ENCODE measurements at regions not wholly inside any gene's neighbourhood (a gene's known extent, or its start where the extent isn't known, plus 50 kb on each side); places are given as distances from the start of the nearest gene placed in this dataset.
"Not testable (repeated sequence)": the region's sequence is repeated elsewhere in the genome, so short reads cannot be mapped to it uniquely, and the experiment has no call there.

DNA sequence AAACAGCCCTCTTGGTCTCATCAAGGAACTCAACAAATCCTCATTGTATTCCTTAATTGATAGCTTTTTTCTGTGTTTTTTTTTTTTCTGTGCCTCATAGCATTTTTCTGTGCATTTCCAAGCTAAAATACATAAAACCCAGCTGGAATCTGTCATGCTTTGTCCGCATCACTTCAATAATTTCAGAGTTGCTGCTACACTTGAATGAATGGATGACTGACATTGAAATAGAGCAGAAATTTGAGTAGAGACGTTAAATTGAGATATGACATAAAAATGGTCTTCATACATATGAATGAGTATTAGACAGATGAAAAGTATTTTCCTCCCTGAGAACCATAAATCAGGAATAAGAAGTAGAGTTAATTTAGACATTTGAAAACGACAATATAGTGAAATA is 593.2 kb downstream of the TMA16 start:
- no peak overlapping the region for H3K4me3 ChIP-seq (ENCODE audit: low read depth, low read length)
- TF ChIP-seq, protein P1, sequence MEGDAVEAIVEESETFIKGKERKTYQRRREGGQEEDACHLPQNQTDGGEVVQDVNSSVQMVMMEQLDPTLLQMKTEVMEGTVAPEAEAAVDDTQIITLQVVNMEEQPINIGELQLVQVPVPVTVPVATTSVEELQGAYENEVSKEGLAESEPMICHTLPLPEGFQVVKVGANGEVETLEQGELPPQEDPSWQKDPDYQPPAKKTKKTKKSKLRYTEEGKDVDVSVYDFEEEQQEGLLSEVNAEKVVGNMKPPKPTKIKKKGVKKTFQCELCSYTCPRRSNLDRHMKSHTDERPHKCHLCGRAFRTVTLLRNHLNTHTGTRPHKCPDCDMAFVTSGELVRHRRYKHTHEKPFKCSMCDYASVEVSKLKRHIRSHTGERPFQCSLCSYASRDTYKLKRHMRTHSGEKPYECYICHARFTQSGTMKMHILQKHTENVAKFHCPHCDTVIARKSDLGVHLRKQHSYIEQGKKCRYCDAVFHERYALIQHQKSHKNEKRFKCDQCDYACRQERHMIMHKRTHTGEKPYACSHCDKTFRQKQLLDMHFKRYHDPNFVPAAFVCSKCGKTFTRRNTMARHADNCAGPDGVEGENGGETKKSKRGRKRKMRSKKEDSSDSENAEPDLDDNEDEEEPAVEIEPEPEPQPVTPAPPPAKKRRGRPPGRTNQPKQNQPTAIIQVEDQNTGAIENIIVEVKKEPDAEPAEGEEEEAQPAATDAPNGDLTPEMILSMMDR (IDR thresholded peaks at IDR 0.05; ENCODE audit: low read depth, low read length, missing control alignments): no peak
- in situ Hi-C loops (cut with HindIII; ENCODE audit: low pct_ligation_motif_present, low sequenced_read_pairs): no loop called here
- no peak overlapping the region for H3K27ac ChIP-seq
- H3K27me3 ChIP-seq (replicated peaks): no peaks in the 10 kb centered on the region
- no peak for DNase-seq
- H3K36me3 ChIP-seq (replicated peaks): no peaks in the 10 kb centered on the region

DNA sequence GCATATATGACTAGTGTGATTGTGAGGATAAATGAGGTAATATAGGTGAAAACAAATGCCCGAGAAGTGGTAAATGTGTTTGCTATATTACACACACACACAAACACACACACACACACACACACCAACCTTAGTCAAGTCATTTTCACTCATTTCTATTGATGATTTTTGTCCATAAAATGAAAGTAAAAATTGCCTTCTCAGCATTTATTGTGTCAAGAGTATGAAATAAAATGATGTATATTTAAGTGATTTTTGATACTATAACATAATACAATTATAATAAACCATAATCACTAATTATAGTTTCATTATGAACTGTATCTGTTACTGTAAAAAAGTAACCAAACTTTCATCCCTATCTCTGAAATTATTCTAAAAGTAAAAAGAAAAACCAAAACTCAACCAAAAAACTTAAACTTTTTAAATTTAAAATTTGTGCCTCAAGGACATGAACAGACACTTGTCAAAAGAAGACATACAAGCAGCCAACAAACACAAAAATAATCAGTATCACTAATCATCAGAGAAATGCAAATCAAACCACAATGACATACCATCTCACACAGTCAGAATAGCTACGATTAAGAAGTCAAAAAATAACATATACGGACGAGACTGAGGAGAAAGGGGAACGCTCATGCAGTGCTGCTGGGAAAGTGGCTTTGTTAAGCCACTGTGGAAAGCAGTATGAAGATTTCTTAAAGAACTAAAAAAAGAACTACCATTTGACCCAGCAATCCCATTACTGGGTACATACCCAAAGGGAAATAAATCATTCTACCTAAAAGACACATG is 601.0 kb downstream of the TMA16 start:
- in situ Hi-C loops (cut with HindIII; ENCODE audit: low pct_ligation_motif_present, low sequenced_read_pairs): no loop called here
- DNase-seq: peak; percentile 22
- TF ChIP-seq, protein P1 (IDR thresholded peaks at IDR 0.05; ENCODE audit: low read depth, low read length, missing control alignments): no peak
- no peak overlapping the region for H3K4me3 ChIP-seq (ENCODE audit: low read depth, low read length)
- no peaks in the 10 kb centered on the region for H3K36me3 ChIP-seq (replicated peaks)
- H3K27ac ChIP-seq: no peak overlapping the region
- H3K27me3 ChIP-seq (replicated peaks): no peaks in the 10 kb centered on the region

DNA sequence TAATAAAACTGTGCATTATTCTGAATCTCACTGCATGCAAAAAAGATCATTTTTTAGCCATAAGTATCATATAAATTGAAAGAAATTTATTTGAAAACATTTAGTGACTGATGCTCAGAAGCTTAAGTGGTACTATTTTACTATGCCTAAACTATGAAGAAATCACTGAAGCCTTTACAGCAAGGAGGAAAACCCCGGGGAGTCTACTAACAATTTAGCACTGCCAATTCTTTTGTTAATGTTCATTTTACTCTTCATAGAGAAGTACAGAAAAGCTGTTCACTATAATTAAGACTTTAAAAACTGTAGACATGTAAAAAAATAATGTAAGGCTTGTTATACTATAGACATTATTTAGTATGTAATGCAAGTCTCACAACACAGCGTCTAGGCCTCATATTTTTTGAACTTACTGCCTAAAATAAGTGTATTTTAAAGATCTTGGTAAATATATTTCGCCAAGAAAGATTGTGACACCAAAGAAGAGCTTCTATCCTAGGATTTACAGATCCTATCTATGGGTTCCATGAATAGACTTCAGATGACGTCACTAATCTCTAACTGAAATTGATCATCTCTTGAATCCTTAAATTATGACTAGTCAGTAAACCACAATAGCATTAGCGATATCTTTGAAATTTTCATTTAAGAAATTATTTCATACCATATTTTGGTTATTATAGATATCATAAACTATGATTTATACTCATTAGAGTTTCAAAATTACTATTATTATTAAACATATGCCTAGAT is 602.5 kb downstream of the TMA16 start:
- Histone ChIP-seq H3K4me3 (ENCODE audit: low read depth, low read length) (no peak overlapping the region), H3K36me3 (replicated peaks) (no peaks in the 10 kb centered on the region), H3K27me3 (replicated peaks) (no peaks in the 10 kb centered on the region), H3K27ac (no peak overlapping the region)
- in situ Hi-C loops (cut with HindIII; ENCODE audit: low pct_ligation_motif_present, low sequenced_read_pairs): no loop called here
- TF ChIP-seq, protein P1 (IDR thresholded peaks at IDR 0.05; ENCODE audit: low read depth, low read length, missing control alignments): no peak
- no peak for DNase-seq

DNA sequence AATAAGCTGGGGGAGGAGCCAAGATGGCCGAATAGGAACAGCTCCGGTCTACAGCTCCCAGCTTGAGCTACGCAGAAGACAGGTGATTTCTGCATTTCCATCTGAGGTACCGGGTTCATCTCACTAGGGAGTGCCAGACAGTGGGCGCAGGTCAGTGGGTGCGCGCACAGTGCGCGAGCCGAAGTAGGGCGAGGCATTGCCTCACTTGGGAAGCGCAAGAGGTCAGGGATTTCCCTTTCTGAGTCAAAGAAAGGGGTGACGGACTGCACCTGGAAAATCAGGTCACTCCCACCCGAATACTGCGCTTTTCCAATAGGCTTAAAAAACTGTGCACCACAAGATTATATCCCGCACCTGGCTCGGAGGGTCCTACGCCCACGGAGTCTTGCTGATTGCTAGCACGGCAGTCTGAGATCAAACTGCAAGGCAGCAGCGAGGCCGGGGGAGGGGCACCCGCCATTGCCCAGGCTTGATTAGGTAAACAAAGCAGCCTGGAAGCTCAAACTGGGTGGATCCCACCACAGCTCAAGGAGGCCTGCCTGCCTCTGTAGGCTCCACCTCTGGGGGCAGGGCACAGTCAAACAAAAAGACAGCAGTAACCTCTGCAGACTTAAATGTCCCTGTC is 606.4 kb downstream of the TMA16 start:
- H3K27ac ChIP-seq; H3K27me3 ChIP-seq (replicated peaks); H3K4me3 ChIP-seq (ENCODE audit: low read depth, low read length); DNase-seq; H3K36me3 ChIP-seq (replicated peaks); in situ Hi-C loops (cut with HindIII; ENCODE audit: low pct_ligation_motif_present, low sequenced_read_pairs): not testable (repeated sequence)

DNA sequence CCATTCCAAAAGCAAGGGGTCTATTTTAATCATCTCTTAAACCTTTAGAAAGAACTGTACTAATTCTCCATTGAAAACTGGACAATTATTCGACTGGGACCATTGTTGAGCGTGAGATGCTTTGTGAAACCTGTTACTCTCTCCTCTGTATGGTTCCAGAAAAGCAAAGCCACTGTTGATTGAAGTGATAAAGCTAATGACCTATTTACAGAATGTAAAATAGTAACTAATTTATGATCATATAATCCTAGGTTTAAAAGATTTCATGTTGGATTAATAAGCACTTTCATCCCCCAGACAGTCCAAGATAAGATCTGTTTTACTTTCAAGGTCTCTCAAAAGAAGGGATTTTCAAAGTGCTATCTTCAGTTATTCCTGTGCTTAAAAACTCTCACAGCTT is 614.5 kb downstream of the TMA16 start:
- Histone ChIP-seq H3K36me3 (replicated peaks) (no peaks in the 10 kb centered on the region), H3K27ac (no peak overlapping the region), H3K27me3 (replicated peaks) (no peaks in the 10 kb centered on the region), H3K4me3 (ENCODE audit: low read depth, low read length) (no peak overlapping the region)
- in situ Hi-C loops (cut with HindIII; ENCODE audit: low pct_ligation_motif_present, low sequenced_read_pairs): no loop called here
- DNase-seq: no peak
- TF ChIP-seq, protein P1 (IDR thresholded peaks at IDR 0.05; ENCODE audit: low read depth, low read length, missing control alignments): no peak

DNA sequence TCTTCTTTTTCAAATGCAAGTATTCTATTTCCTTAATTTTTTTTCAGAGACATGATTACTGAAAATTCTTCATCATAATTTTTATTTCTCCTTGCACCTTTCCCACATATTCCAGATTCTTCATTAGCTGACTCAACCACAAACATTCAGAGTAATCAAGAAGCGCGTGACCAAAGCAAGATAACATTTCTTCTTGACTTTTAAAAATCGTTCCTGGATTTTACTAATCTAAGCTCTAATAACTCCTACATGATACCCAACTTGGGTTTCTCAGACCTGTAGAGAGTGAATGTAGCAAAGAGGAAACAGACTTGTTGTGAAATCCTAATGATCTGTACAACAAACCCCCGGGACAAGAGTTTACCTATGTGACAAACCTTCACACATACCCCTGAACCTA is 615.0 kb downstream of the TMA16 start:
- TF ChIP-seq, protein P1 (IDR thresholded peaks at IDR 0.05; ENCODE audit: low read depth, low read length, missing control alignments): no peak
- H3K4me3 ChIP-seq (ENCODE audit: low read depth, low read length): no peak overlapping the region
- no peak for DNase-seq
- no peak overlapping the region for H3K27ac ChIP-seq
- H3K27me3 ChIP-seq (replicated peaks): no peaks in the 10 kb centered on the region
- in situ Hi-C loops (cut with HindIII; ENCODE audit: low pct_ligation_motif_present, low sequenced_read_pairs): no loop called here
- no peaks in the 10 kb centered on the region for H3K36me3 ChIP-seq (replicated peaks)
